ENCODE measurements at regions not wholly inside any gene's neighbourhood (a gene's known extent, or its start where the extent isn't known, plus 50 kb on each side); places are given as distances from the start of the nearest gene placed in this dataset.

- POLR2A ChIA-PET (ENCODE audit: unreplicated experiment), result no interaction called here
- BruUV-seq (replicated peaks), result no TSS peak
- Histone ChIP-seq H3K27ac (ENCODE audit: low read length) (no peak overlapping the region), H3K36me3 (ENCODE audit: low read depth, low read length) (no peaks in the 10 kb centered on the region), H3K9ac (ENCODE audit: low read length) (no peak overlapping the region), H3K79me2 (ENCODE audit: low read length) (no peaks in the 10 kb centered on the region), H2AFZ (ENCODE audit: low read length) (no peak overlapping the region), H3K27me3 (ENCODE audit: low read length) (no peaks in the 10 kb centered on the region), H3K4me1 (ENCODE audit: insufficient read depth, low read length) (no peaks in the 10 kb centered on the region), H3K9me3 (ENCODE audit: low read length) (no peaks in the 10 kb centered on the region), H3K9me2 (replicated peaks; ENCODE audit: low read length) (no peaks in the 10 kb centered on the region), H3K4me3 (ENCODE audit: low read length) (no peak overlapping the region), H3K4me2 (ENCODE audit: low read length) (no peak overlapping the region), H3F3A (ENCODE audit: low read length, unreplicated experiment) (no peaks in the 10 kb centered on the region), H4K20me1 (ENCODE audit: low read length) (no peaks in the 10 kb centered on the region)
- TF ChIP-seq EZH2 (IDR thresholded peaks at IDR 0.05; ENCODE audit: low read length, unreplicated experiment), result no peak
- no peak for TF ChIP-seq CTCF (conservative IDR thresholded peaks at IDR 0.05; ENCODE audit: low read depth, low read length)
- TF ChIP-seq EZH2phosphoT487 (IDR thresholded peaks at IDR 0.05; ENCODE audit: borderline replicate concordance, low read length), result no peak
- intact Hi-C loops (cut with micrococcal nuclease), result no loop called here
- no peak for ATAC-seq
- CTCF ChIA-PET, result no interaction called here
- DNase-seq, result no peak
Measured at GRCh38 chr1:40925834-40926410, 53.6 kb upstream of the CTPS1 start.

- H3K36me3 ChIP-seq (ENCODE audit: low read depth, low read length), result no peaks in the 10 kb centered on the region
- H3K4me2 ChIP-seq (ENCODE audit: low read length), result no peak overlapping the region
- intact Hi-C loops (cut with micrococcal nuclease), result no loop called here
- no peak overlapping the region for H3K4me3 ChIP-seq (ENCODE audit: low read length)
- H3K9me3 ChIP-seq (ENCODE audit: low read length), result no peaks in the 10 kb centered on the region
- ChIA-PET POLR2A (ENCODE audit: unreplicated experiment) (no interaction called here), CTCF (no interaction called here)
- no peaks in the 10 kb centered on the region for H3F3A ChIP-seq (ENCODE audit: low read length, unreplicated experiment)
- no peak overlapping the region for H2AFZ ChIP-seq (ENCODE audit: low read length)
- ATAC-seq (no peak), DNase-seq (no peak)
- H3K9me2 ChIP-seq (replicated peaks; ENCODE audit: low read length), result no peaks in the 10 kb centered on the region
- H3K4me1 ChIP-seq (ENCODE audit: insufficient read depth, low read length), result no peaks in the 10 kb centered on the region
- H3K27me3 ChIP-seq (ENCODE audit: low read length), result no peaks in the 10 kb centered on the region
- no peaks in the 10 kb centered on the region for H4K20me1 ChIP-seq (ENCODE audit: low read length)
- no TSS peak for BruUV-seq (replicated peaks)
- no peak overlapping the region for H3K9ac ChIP-seq (ENCODE audit: low read length)
- H3K79me2 ChIP-seq (ENCODE audit: low read length), result no peaks in the 10 kb centered on the region
- H3K27ac ChIP-seq (ENCODE audit: low read length), result no peak overlapping the region
- TF ChIP-seq CTCF (conservative IDR thresholded peaks at IDR 0.05; ENCODE audit: low read depth, low read length) (no peak), EZH2 (IDR thresholded peaks at IDR 0.05; ENCODE audit: low read length, unreplicated experiment) (no peak), EZH2phosphoT487 (IDR thresholded peaks at IDR 0.05; ENCODE audit: borderline replicate concordance, low read length) (no peak)
Measured at GRCh38 chr1:40926441-40926840, 53.1 kb upstream of the CTPS1 start.

GRCh38 chr1:40927781-40928180 lies 51.7 kb upstream of the CTPS1 start:
- H3K79me2 ChIP-seq (ENCODE audit: low read length), result no peaks in the 10 kb centered on the region
- TF ChIP-seq EZH2phosphoT487 (IDR thresholded peaks at IDR 0.05; ENCODE audit: borderline replicate concordance, low read length) (no peak), EZH2 (IDR thresholded peaks at IDR 0.05; ENCODE audit: low read length, unreplicated experiment) (no peak), CTCF (conservative IDR thresholded peaks at IDR 0.05; ENCODE audit: low read depth, low read length) (no peak)
- no peaks in the 10 kb centered on the region for H3K27me3 ChIP-seq (ENCODE audit: low read length)
- no peak overlapping the region for H3K4me2 ChIP-seq (ENCODE audit: low read length)
- no peak for DNase-seq
- no peaks in the 10 kb centered on the region for H3K36me3 ChIP-seq (ENCODE audit: low read depth, low read length)
- no peak overlapping the region for H3K4me3 ChIP-seq (ENCODE audit: low read length)
- no peak overlapping the region for H2AFZ ChIP-seq (ENCODE audit: low read length)
- no peak overlapping the region for H3K9ac ChIP-seq (ENCODE audit: low read length)
- H3K27ac ChIP-seq (ENCODE audit: low read length), result no peak overlapping the region
- CTCF ChIA-PET, result no interaction called here
- H3K4me1 ChIP-seq (ENCODE audit: insufficient read depth, low read length), result peaks cover 12% of the 10 kb centered on the region
- no peaks in the 10 kb centered on the region for H3F3A ChIP-seq (ENCODE audit: low read length, unreplicated experiment)
- intact Hi-C loops (cut with micrococcal nuclease), result no loop called here
- POLR2A ChIA-PET (ENCODE audit: unreplicated experiment), result no interaction called here
- no peaks in the 10 kb centered on the region for H4K20me1 ChIP-seq (ENCODE audit: low read length)
- BruUV-seq (replicated peaks), result no TSS peak
- no peaks in the 10 kb centered on the region for H3K9me2 ChIP-seq (replicated peaks; ENCODE audit: low read length)
- no peaks in the 10 kb centered on the region for H3K9me3 ChIP-seq (ENCODE audit: low read length)
- no peak for ATAC-seq
